ENCODE measurements at regions not wholly inside any gene's neighbourhood (a gene's known extent, or its start where the extent isn't known, plus 50 kb on each side); places are given as distances from the start of the nearest gene placed in this dataset.

DNA sequence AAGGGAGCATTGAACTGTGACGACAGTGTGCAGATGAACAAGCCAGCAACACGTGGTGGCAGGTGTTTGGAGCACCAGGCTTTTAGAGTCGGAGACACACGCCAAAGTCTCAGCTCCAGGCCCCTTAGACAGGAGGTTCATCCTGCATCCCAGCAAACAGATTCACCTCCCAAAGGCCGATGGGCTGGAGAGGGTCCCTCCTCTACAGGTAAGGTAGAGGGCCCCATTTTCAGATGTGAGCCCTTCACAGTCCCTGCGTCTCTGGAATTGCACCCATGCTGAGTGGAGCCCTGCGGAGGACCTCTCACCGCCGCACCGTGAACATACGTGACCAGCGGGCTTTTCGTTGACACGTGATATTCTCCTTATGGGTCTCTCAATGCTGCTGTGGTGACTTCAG lies 109.0 kb upstream of the B3GAT1 start:
- TF ChIP-seq, protein P1, sequence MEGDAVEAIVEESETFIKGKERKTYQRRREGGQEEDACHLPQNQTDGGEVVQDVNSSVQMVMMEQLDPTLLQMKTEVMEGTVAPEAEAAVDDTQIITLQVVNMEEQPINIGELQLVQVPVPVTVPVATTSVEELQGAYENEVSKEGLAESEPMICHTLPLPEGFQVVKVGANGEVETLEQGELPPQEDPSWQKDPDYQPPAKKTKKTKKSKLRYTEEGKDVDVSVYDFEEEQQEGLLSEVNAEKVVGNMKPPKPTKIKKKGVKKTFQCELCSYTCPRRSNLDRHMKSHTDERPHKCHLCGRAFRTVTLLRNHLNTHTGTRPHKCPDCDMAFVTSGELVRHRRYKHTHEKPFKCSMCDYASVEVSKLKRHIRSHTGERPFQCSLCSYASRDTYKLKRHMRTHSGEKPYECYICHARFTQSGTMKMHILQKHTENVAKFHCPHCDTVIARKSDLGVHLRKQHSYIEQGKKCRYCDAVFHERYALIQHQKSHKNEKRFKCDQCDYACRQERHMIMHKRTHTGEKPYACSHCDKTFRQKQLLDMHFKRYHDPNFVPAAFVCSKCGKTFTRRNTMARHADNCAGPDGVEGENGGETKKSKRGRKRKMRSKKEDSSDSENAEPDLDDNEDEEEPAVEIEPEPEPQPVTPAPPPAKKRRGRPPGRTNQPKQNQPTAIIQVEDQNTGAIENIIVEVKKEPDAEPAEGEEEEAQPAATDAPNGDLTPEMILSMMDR (conservative IDR thresholded peaks at IDR 0.05 in 1 of 2, IDR thresholded peaks at IDR 0.05 in 1 of 2; ENCODE audit: low read depth in 1 of 2, low read length in 2 of 2), result no peak
- TF ChIP-seq EZH2 (IDR thresholded peaks at IDR 0.05; ENCODE audit: low read length, missing control alignments), result no peak
